ENCODE measurements at regions not wholly inside any gene's neighbourhood (a gene's known extent, or its start where the extent isn't known, plus 50 kb on each side); places are given as distances from the start of the nearest gene placed in this dataset.

- POLR2A ChIA-PET (ENCODE audit: partially characterized antibody): no interaction called here
- H3K23me2 ChIP-seq (ENCODE audit: low read depth, low read length): no peaks in the 10 kb centered on the region
- no peak overlapping the region for H3K56ac ChIP-seq (replicated peaks; ENCODE audit: insufficient read length, low read depth, low read length)
- no peak overlapping the region for H2BK15ac ChIP-seq (ENCODE audit: low read length)
- no peaks in the 10 kb centered on the region for H3K27me3 ChIP-seq (replicated peaks in 1 of 4; ENCODE audit: control insufficient read depth in 3 of 4, extremely low read depth in 1 of 4, insufficient read depth in 3 of 4, low read length in 3 of 4)
- no peak for FAIRE-seq
- no peak overlapping the region for H3K4ac ChIP-seq (replicated peaks; ENCODE audit: insufficient read length, low read depth, low read length)
- no peak overlapping the region for H2BK120ac ChIP-seq (replicated peaks; ENCODE audit: low read depth, low read length)
- no peaks in the 10 kb centered on the region for H4K20me1 ChIP-seq (replicated peaks in 1 of 2; ENCODE audit: control insufficient read depth in 1 of 2, insufficient read depth in 2 of 2, low read length in 2 of 2)
- no peak overlapping the region for H3K23ac ChIP-seq (ENCODE audit: insufficient read length)
- no peaks in the 10 kb centered on the region for H3K4me1 ChIP-seq (replicated peaks in 1 of 4; ENCODE audit: control insufficient read depth in 3 of 4, insufficient read depth in 4 of 4, low read length in 3 of 4)
- H3K14ac ChIP-seq (ENCODE audit: insufficient read length): no peak overlapping the region
- no peaks in the 10 kb centered on the region for H3K36me3 ChIP-seq (ENCODE audit: control insufficient read depth in 2 of 4, insufficient read depth in 4 of 4, low read length in 3 of 4)
- H3K4me2 ChIP-seq (ENCODE audit: insufficient read depth in 1 of 2, low read depth in 2 of 2, low read length in 2 of 2): no peak overlapping the region
- H2AFZ ChIP-seq (ENCODE audit: low read length): 0 out of 2 replicates have a peak overlapping the region, but pooled peaks have one; percentile 77
- 0 out of 2 replicates have a peak overlapping the region, but pooled peaks have one; percentile 31 for H2BK5ac ChIP-seq (ENCODE audit: low read depth, low read length)
- WGBS, 2 experiments (ENCODE audit: extremely low coverage in 1 of 2, insufficient coverage in 1 of 2, insufficient read length in 1 of 2, insufficient replicate concordance in 2 of 2, low coverage in 1 of 2, low lambda C conversion rate in 2 of 2, missing lambda C conversion rate in 1 of 2): 82% methylated on average over 2 of the region's 2 CpGs; no CpG with 5 or more reads in 1 of the 2 experiments
- H3K4me3 ChIP-seq (ENCODE audit: extremely low read depth in 1 of 4, insufficient read depth in 2 of 4, low read depth in 3 of 4, low read length in 4 of 4): no peak overlapping the region
- H3K18ac ChIP-seq (ENCODE audit: extremely low read depth, low read length): no peak overlapping the region
- no peaks in the 10 kb centered on the region for H3K79me2 ChIP-seq (ENCODE audit: control insufficient read depth in 1 of 2, insufficient read depth in 2 of 2, low read length in 2 of 2)
- H3K9ac ChIP-seq (replicated peaks in 1 of 4; ENCODE audit: extremely low read depth in 1 of 4, low read depth in 3 of 4, low read length in 3 of 4): no peak overlapping the region
- H3K9me3 ChIP-seq (ENCODE audit: insufficient read depth in 2 of 2, low read depth in 1 of 2, low read length in 1 of 2): no peaks in the 10 kb centered on the region
- no peak overlapping the region for H2BK20ac ChIP-seq (ENCODE audit: low read length)
- H2BK12ac ChIP-seq (ENCODE audit: low read depth, low read length): 0 out of 2 replicates have a peak overlapping the region, but pooled peaks have one; percentile 22
- H3K27ac ChIP-seq (ENCODE audit: low read depth, low read length): no peak overlapping the region
- CTCF ChIA-PET (ENCODE audit: partially characterized antibody): no interaction called here
- H4K5ac ChIP-seq (ENCODE audit: insufficient read length, low read depth, low read length): no peak overlapping the region
- H2AK5ac ChIP-seq (ENCODE audit: low read depth, low read length): no peak overlapping the region
- no peaks in the 10 kb centered on the region for H3K79me1 ChIP-seq (ENCODE audit: low read depth, low read length)
- H4K8ac ChIP-seq (ENCODE audit: extremely low read depth, insufficient read depth, low read length): no peak overlapping the region
- H4K91ac ChIP-seq (replicated peaks; ENCODE audit: insufficient read length, low read length): no peak overlapping the region
- no peak for DNase-seq (ENCODE audit: low read depth in 1 of 2, low spot score in 2 of 2)
- no peak for TF ChIP-seq BCL11A (IDR thresholded peaks at IDR 0.05; ENCODE audit: low read depth in 2 of 2, low read length in 2 of 2)
- TF ChIP-seq TCF12 (IDR thresholded peaks at IDR 0.05; ENCODE audit: low read depth, low read length): no peak
- no peak for TF ChIP-seq RNF2 (IDR thresholded peaks at IDR 0.05; ENCODE audit: borderline replicate concordance, low read depth, low read length, missing control alignments, poor library complexity, severe bottlenecking)
- TF ChIP-seq SUZ12 (IDR thresholded peaks at IDR 0.05; ENCODE audit: low read length): no peak
- no peak for TF ChIP-seq TEAD4 (IDR thresholded peaks at IDR 0.05; ENCODE audit: low read depth, low read length)
- TF ChIP-seq RFX5 (IDR thresholded peaks at IDR 0.05; ENCODE audit: borderline replicate concordance, low read depth, low read length): no peak
- no peak for TF ChIP-seq CTBP2 (IDR thresholded peaks at IDR 0.05; ENCODE audit: borderline replicate concordance, insufficient read depth, insufficient read length, low read length)
- no peak for TF ChIP-seq CHD2 (IDR thresholded peaks at IDR 0.05; ENCODE audit: low read length)
- no peak for TF ChIP-seq ZNF274 (IDR thresholded peaks at IDR 0.05; ENCODE audit: borderline replicate concordance, extremely low read depth, low read length)
- TF ChIP-seq CBX8 (IDR thresholded peaks at IDR 0.05; ENCODE audit: borderline replicate concordance, low read depth, low read length): no peak
- no peak for TF ChIP-seq USF2 (IDR thresholded peaks at IDR 0.05; ENCODE audit: low read length)
Measured at GRCh38 chr20:4369119-4369797, 120.2 kb upstream of the ADRA1D start.

All from H1 (cell line).